Right atrium auricular region (tissue), 2 donors: ENCODE measurements at regions not wholly inside any gene's neighbourhood (a gene's known extent, or its start where the extent isn't known, plus 50 kb on each side); places are given as distances from the start of the nearest gene placed in this dataset.

Experiments
- DNase-seq: peaks from one replicate; pipeline ENCODE4 v3.0.0-alpha.2; 2019; ENCODE audit warnings: low spot score
- H3K27ac ChIP-seq, 2 donors: fragments of 200-600 bp; sonication (generic); 1 replicate in 1 of 2; 2 replicates in 1 of 2; pipeline ENCODE4 v1.5.1; 2016 to 2019
- H3K27me3 ChIP-seq, 2 donors: fragments of 200-600 bp; sonication (generic); one replicate each; pipeline versions ENCODE4 v1.5.1 to v1.6.0; 2017 to 2019
- H3K36me3 ChIP-seq: fragments of 200-600 bp; sonication (generic); one replicate; pipeline ENCODE4 v1.5.1; 2016
- H3K4me1 ChIP-seq, 2 donors: fragments of 200-600 bp; sonication (generic); one replicate each; pipeline versions ENCODE4 v1.5.1 to v1.6.0; 2017 to 2019
- H3K4me3 ChIP-seq, 2 donors: fragments of 200-600 bp; sonication (generic); 1 replicate in 1 of 2; 2 replicates in 1 of 2; pipeline ENCODE4 v1.5.1; 2017 to 2019; ENCODE audit warnings: mild to moderate bottlenecking in 1 of 2, moderate library complexity in 1 of 2
- H3K9me3 ChIP-seq, 2 donors: fragments of 200-600 bp; sonication (generic); one replicate each; pipeline ENCODE4 v1.5.1; 2019
- CTCF ChIP-seq, 2 donors: fragments of 200-600 bp; sonication (generic); IDR thresholded peaks; one replicate each; pipeline ENCODE4 v1.5.1; 2019; ENCODE audit warnings: antibody characterized with exemption in 2 of 2

DNA sequence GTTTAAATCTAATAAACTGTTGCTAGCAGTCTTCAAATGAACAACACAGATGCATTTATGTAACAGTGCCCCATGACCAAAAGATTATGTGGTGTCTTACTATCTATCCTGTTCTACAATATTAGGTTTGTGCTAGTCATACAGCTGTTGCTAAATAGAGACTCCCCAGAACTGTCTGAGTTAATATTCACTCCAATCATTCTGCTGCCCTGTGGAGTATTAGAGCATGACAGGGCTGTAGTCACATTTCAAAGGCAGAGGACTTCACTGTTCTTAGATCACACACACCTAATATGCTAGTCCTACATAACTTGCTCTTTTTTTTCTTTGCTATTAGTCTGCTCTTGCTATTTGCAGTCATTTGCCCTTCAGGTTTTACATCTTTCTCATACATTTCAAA lies 157.6 kb upstream of the MDGA2 start:
- DNase-seq = no peak

GRCh38 chr14:47826809-47827208 lies 151.4 kb upstream of the MDGA2 start:
- no peaks in the 10 kb centered on the region for H3K9me3 ChIP-seq

More for the DNA sequence above, 157.6 kb upstream of the MDGA2 start:
- H3K4me1 ChIP-seq = no peaks in the 10 kb centered on the region
- H3K27me3 ChIP-seq = no peaks in the 10 kb centered on the region
- H3K27ac ChIP-seq = no peak overlapping the region
- H3K9me3 ChIP-seq = no peaks in the 10 kb centered on the region
- H3K4me3 ChIP-seq = no peak overlapping the region
- TF ChIP-seq CTCF (IDR thresholded peaks at IDR 0.05) = no peak
- no peaks in the 10 kb centered on the region for H3K36me3 ChIP-seq

DNA sequence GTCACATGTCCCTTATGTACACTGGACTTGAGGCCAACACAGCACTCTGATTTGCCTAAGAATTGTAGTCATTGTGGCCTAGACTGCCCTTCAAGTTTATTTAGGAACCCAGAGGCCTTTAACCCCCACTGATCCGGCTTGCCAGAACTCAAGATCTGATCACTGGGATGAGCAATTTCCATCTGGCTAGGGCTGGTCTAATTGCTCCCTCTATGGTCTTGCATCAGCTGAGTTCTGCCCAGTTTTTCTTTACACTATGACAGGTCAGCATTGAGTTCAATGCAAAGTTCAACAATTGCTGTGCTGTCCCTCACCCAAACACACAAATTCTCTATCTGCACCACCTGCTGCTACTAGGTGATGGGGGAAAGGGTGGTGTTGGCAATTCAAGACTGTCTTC lies 146.9 kb upstream of the MDGA2 start:
- Histone ChIP-seq H3K36me3 (no peaks in the 10 kb centered on the region), H3K4me3 (no peak overlapping the region), H3K27me3 (no peaks in the 10 kb centered on the region), H3K4me1 (no peaks in the 10 kb centered on the region), H3K9me3 (peaks cover 0 to 18% of the 10 kb centered on the region in 2 donors), H3K27ac (no peak overlapping the region)
- no peak for DNase-seq
- TF ChIP-seq CTCF (IDR thresholded peaks at IDR 0.05) = no peak

More at GRCh38 chr14:47826809-47827208, 151.4 kb upstream of the MDGA2 start:
- Histone ChIP-seq H3K36me3 (no peaks in the 10 kb centered on the region), H3K4me1 (no peaks in the 10 kb centered on the region), H3K4me3 (no peak overlapping the region), H3K27me3 (no peaks in the 10 kb centered on the region), H3K27ac (no peak overlapping the region)
- DNase-seq = no peak
- no peak for TF ChIP-seq CTCF (IDR thresholded peaks at IDR 0.05)

DNA sequence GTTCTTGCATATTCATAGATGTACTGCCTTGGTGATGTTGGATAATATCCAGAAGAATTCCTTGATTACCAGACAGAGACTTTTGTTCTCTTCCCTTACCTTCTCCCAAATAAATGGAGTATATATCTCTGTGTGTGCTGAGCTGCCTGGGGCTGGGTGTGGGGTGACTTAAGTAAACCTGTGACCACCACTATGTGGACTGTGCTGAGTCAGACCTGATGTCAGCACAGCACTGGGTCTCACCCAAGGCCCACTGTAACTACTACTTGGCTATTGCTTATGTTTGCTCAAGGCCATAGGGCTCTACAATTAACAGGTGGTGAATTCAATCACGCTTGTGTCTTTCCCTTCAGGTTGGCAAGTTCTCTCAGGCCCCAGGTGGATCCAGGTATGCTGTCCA lies 145.7 kb upstream of the MDGA2 start:
- Histone ChIP-seq H3K4me1 (no peaks in the 10 kb centered on the region), H3K36me3 (no peaks in the 10 kb centered on the region), H3K27me3 (no peaks in the 10 kb centered on the region), H3K9me3 (peaks cover 0 to 28% of the 10 kb centered on the region in 2 donors), H3K27ac (no peak overlapping the region), H3K4me3 (no peak overlapping the region)
- no peak for DNase-seq
- TF ChIP-seq CTCF (IDR thresholded peaks at IDR 0.05) = no peak

GRCh38 chr14:47790477-47790876 lies 115.1 kb upstream of the MDGA2 start:
- no peak overlapping the region for H3K27ac ChIP-seq
- H3K36me3 ChIP-seq = no peaks in the 10 kb centered on the region
- no peak for TF ChIP-seq CTCF (IDR thresholded peaks at IDR 0.05)
- DNase-seq = no peak
- no peak overlapping the region for H3K4me3 ChIP-seq
- no peaks in the 10 kb centered on the region for H3K4me1 ChIP-seq
- no peaks in the 10 kb centered on the region for H3K27me3 ChIP-seq
- H3K9me3 ChIP-seq = no peaks in the 10 kb centered on the region

GRCh38 chr14:47785058-47785457 lies 109.7 kb upstream of the MDGA2 start:
- H3K9me3 ChIP-seq = no peaks in the 10 kb centered on the region
- TF ChIP-seq CTCF (IDR thresholded peaks at IDR 0.05) = no peak

More at GRCh38 chr14:47785058-47785457, 109.7 kb upstream of the MDGA2 start:
- no peak for DNase-seq
- Histone ChIP-seq H3K27ac (no peak overlapping the region), H3K27me3 (no peaks in the 10 kb centered on the region), H3K36me3 (no peaks in the 10 kb centered on the region), H3K4me1 (no peaks in the 10 kb centered on the region), H3K4me3 (no peak overlapping the region)
